Fibroblast of gingiva (primary cell): ENCODE measurements at regions not wholly inside any gene's neighbourhood (a gene's known extent, or its start where the extent isn't known, plus 50 kb on each side); places are given as distances from the start of the nearest gene placed in this dataset.
"Not testable (repeated sequence)": the region's sequence is repeated elsewhere in the genome, so short reads cannot be mapped to it uniquely, and the experiment has no call there.

Experiments
- DNase-seq: peaks from one replicate; pipeline ENCODE4 v3.0.0-alpha.2; 2011; ENCODE audit warnings: low read depth

- DNase-seq: not testable (repeated sequence)
These were observed 75.7 kb downstream of the QDPR start for GRCh38 chr4:17436047-17436749.

- DNase-seq: no peak
These were observed 78.1 kb downstream of the QDPR start for GRCh38 chr4:17433827-17434226.

- DNase-seq: no peak
These were observed 83.9 kb downstream of the QDPR start for GRCh38 chr4:17427991-17428390.

- DNase-seq: no peak
These were observed 85.7 kb downstream of the QDPR start for GRCh38 chr4:17426222-17426621.

GRCh38 chr4:17418010-17418409 lies 93.9 kb downstream of the QDPR start:
- no peak for DNase-seq

GRCh38 chr4:17414392-17414791 lies 97.5 kb downstream of the QDPR start:
- DNase-seq: no peak

GRCh38 chr4:17400686-17401085 lies 111.2 kb downstream of the QDPR start:
- DNase-seq: peak; percentile 60

- DNase-seq: no peak
These were observed 113.1 kb downstream of the QDPR start for GRCh38 chr4:17398805-17399204.

GRCh38 chr4:17398035-17398434 lies 113.9 kb downstream of the QDPR start:
- no peak for DNase-seq

GRCh38 chr4:17397611-17398010 lies 114.3 kb downstream of the QDPR start:
- DNase-seq: no peak

GRCh38 chr4:17385403-17385802 lies 126.5 kb downstream of the QDPR start:
- peak; percentile 22 for DNase-seq

- no peak for DNase-seq
These were observed 131.5 kb downstream of the QDPR start for GRCh38 chr4:17380347-17380746.

- DNase-seq: peak; percentile 20
These were observed 135.7 kb downstream of the QDPR start for GRCh38 chr4:17376205-17376604.

GRCh38 chr4:17373666-17374065 lies 138.2 kb downstream of the QDPR start:
- DNase-seq: no peak

GRCh38 chr4:17370818-17371217 lies 141.1 kb downstream of the QDPR start:
- no peak for DNase-seq

- no peak for DNase-seq
These were observed 143.5 kb downstream of the QDPR start for GRCh38 chr4:17368408-17368807.

- DNase-seq: no peak
These were observed 144.7 kb downstream of the QDPR start for GRCh38 chr4:17367201-17367600.

GRCh38 chr4:17366496-17366895 lies 145.4 kb downstream of the QDPR start:
- DNase-seq: peak; percentile 2

- no peak for DNase-seq
These were observed 149.5 kb downstream of the QDPR start for GRCh38 chr4:17362430-17362829.

GRCh38 chr4:17358241-17358640 lies 153.6 kb downstream of the QDPR start:
- peak; percentile 52 for DNase-seq

- peak; percentile 18 for DNase-seq
These were observed 155.0 kb downstream of the QDPR start for GRCh38 chr4:17356926-17357325.

- DNase-seq: no peak
These were observed 159.5 kb downstream of the QDPR start for GRCh38 chr4:17352357-17352756.

- peak; percentile 19 for DNase-seq
These were observed 164.4 kb downstream of the QDPR start for GRCh38 chr4:17347445-17347844.

GRCh38 chr4:17339376-17339775 lies 172.5 kb downstream of the QDPR start:
- no peak for DNase-seq
